ENCODE measurements at regions not wholly inside any gene's neighbourhood (a gene's known extent, or its start where the extent isn't known, plus 50 kb on each side); places are given as distances from the start of the nearest gene placed in this dataset.

- DNase-seq = no peak
These were observed 940.9 kb downstream of the FSTL5 start for GRCh38 chr4:161222889-161223288.

GRCh38 chr4:161208564-161208963 lies 955.2 kb downstream of the FSTL5 start:
- DNase-seq = no peak

GRCh38 chr4:161206528-161207080 lies 957.2 kb downstream of the FSTL5 start:
- DNase-seq = no peak

GRCh38 chr4:161203865-161204264 lies 959.9 kb downstream of the FSTL5 start:
- no peak for DNase-seq

GRCh38 chr4:161197912-161198311 lies 965.9 kb downstream of the FSTL5 start:
- DNase-seq = no peak

GRCh38 chr4:161197474-161197873 lies 966.3 kb downstream of the FSTL5 start:
- no peak for DNase-seq

GRCh38 chr4:161189286-161190134 lies 974.3 kb downstream of the FSTL5 start:
- DNase-seq = no peak

- no peak for DNase-seq
These were observed 975.2 kb downstream of the FSTL5 start for GRCh38 chr4:161188578-161188977.

GRCh38 chr4:161187569-161187968 lies 976.2 kb downstream of the FSTL5 start:
- no peak for DNase-seq

- no peak for DNase-seq
These were observed 977.0 kb downstream of the FSTL5 start for GRCh38 chr4:161186750-161187149.

- DNase-seq = no peak
These were observed 977.8 kb downstream of the FSTL5 start for GRCh38 chr4:161186012-161186411.

- DNase-seq = no peak
These were observed 980.1 kb downstream of the FSTL5 start for GRCh38 chr4:161183729-161184128.

GRCh38 chr4:161182913-161183312 lies 980.9 kb downstream of the FSTL5 start:
- DNase-seq = no peak

GRCh38 chr4:161178310-161178709 lies 985.5 kb downstream of the FSTL5 start:
- DNase-seq = no peak

- no peak for DNase-seq
These were observed 991.3 kb downstream of the FSTL5 start for GRCh38 chr4:161172396-161173026.

- no peak for DNase-seq
These were observed 996.3 kb downstream of the FSTL5 start for GRCh38 chr4:161167539-161167938.

- DNase-seq = no peak
These were observed 1003.1 kb downstream of the FSTL5 start for GRCh38 chr4:161160718-161161117.

GRCh38 chr4:161148051-161148450 lies 1015.7 kb downstream of the FSTL5 start:
- DNase-seq = no peak

GRCh38 chr4:161143375-161143774 lies 1020.4 kb downstream of the FSTL5 start:
- DNase-seq = no peak

GRCh38 chr4:161134795-161135194 lies 1029.0 kb downstream of the FSTL5 start:
- no peak for DNase-seq

- no peak for DNase-seq
These were observed 1030.1 kb downstream of the FSTL5 start for GRCh38 chr4:161133586-161134276.

GRCh38 chr4:161132715-161133425 lies 1030.9 kb downstream of the FSTL5 start:
- DNase-seq = no peak

- DNase-seq = no peak
These were observed 1042.3 kb downstream of the FSTL5 start for GRCh38 chr4:161121451-161121850.

All from NCI-H446 (cell line).